WTC11 (cell line): ENCODE measurements at regions not wholly inside any gene's neighbourhood (a gene's known extent, or its start where the extent isn't known, plus 50 kb on each side); places are given as distances from the start of the nearest gene placed in this dataset.

ENCODE experiments used
- ATAC-seq: fragments of 200-7000 bp; cut with Tn5 transposase; 2 replicates; pipeline ENCODE4 v1.10.0; 2021; ENCODE audit warnings: mild to moderate bottlenecking, moderate library complexity
- CTCF ChIA-PET: fragments of 300-600 bp; sonication (Branson Sonifier 250); formaldehyde crosslinking; loops from one replicate; lab custom pipeline; 2021; ENCODE audit warnings: antibody characterized with exemption; lab: Charles Lee
- POLR2A ChIA-PET: fragments of 350-600 bp; sonication (Branson Sonifier 250); formaldehyde crosslinking; loops from one replicate; lab custom pipeline; 2021; ENCODE audit warnings: antibody characterized with exemption; lab: Charles Lee
- DNase-seq: peaks from one replicate; pipeline ENCODE4 v3.0.0; 2021; ENCODE audit warnings: low spot score
- H3K27ac Mint-ChIP-seq: 2 replicates; pipeline ENCODE4 v1.8.0; 2021; ENCODE audit warnings: mixed read lengths
- H3K27me3 Mint-ChIP-seq: 2 replicates; pipeline ENCODE4 v1.8.0; 2021; ENCODE audit warnings: low read depth, mild to moderate bottlenecking, moderate library complexity, mixed read lengths
- H3K36me3 Mint-ChIP-seq: 2 replicates; pipeline ENCODE4 v1.8.0; 2021; ENCODE audit warnings: mixed read lengths
- H3K4me1 Mint-ChIP-seq: 2 replicates; pipeline ENCODE4 v1.8.0; 2022; ENCODE audit warnings: mixed read lengths
- H3K4me3 Mint-ChIP-seq: 2 replicates; pipeline ENCODE4 v1.8.0; 2021; ENCODE audit warnings: mild to moderate bottlenecking, moderate library complexity, mixed read lengths
- H3K9me3 Mint-ChIP-seq: 2 replicates; pipeline ENCODE4 v1.8.0; 2021; ENCODE audit warnings: mixed read lengths
- CBFB ChIP-seq: sonication (generic); formaldehyde crosslinking; IDR thresholded peaks from 2 replicates; pipeline ENCODE4 v1.8.1; 2022; ENCODE audit warnings: mild to moderate bottlenecking, low read depth, missing genetic modification reagents
- E2F4 ChIP-seq: sonication (generic); formaldehyde crosslinking; IDR thresholded peaks from 2 replicates; pipeline ENCODE4 v1.8.1; 2022; ENCODE audit warnings: low read depth, mild to moderate bottlenecking, moderate library complexity, missing genetic modification reagents, borderline replicate concordance
- E2F5 ChIP-seq: sonication (generic); formaldehyde crosslinking; IDR thresholded peaks from 2 replicates; pipeline ENCODE4 v1.8.1; 2022; ENCODE audit warnings: mild to moderate bottlenecking, moderate library complexity, missing genetic modification reagents
- FOXJ3 ChIP-seq: sonication (generic); formaldehyde crosslinking; IDR thresholded peaks from 2 replicates; pipeline ENCODE4 v1.9.0; 2021; ENCODE audit warnings: missing genetic modification reagents, mild to moderate bottlenecking, borderline replicate concordance
- FOXP1 ChIP-seq: sonication (generic); formaldehyde crosslinking; IDR thresholded peaks from 2 replicates; pipeline ENCODE4 v1.8.0; 2022; ENCODE audit warnings: missing genetic modification reagents, mild to moderate bottlenecking, moderate library complexity, borderline replicate concordance
- GABPB1 ChIP-seq: sonication (generic); formaldehyde crosslinking; IDR thresholded peaks from 2 replicates; pipeline ENCODE4 v1.8.1; 2023; ENCODE audit warnings: mild to moderate bottlenecking, missing genetic modification reagents
- GRHL2 ChIP-seq: fragments of 250-450 bp; sonication (Bioruptor Pico); IDR thresholded peaks from 2 replicates; pipeline ENCODE4 v1.8.0; 2022; ENCODE audit warnings: mild to moderate bottlenecking, moderate library complexity; ENCODE audit not compliant: insufficient replicate concordance, severe bottlenecking
- GTF2I ChIP-seq: fragments of 250-450 bp; sonication (Bioruptor Pico); conservative IDR thresholded peaks from 2 replicates; pipeline ENCODE4 v1.4.0; 2021; ENCODE audit warnings: mild to moderate bottlenecking
- HMGXB4 ChIP-seq: sonication (generic); formaldehyde crosslinking; IDR thresholded peaks from 2 replicates; pipeline ENCODE4 v1.8.1; 2023; ENCODE audit warnings: mild to moderate bottlenecking, moderate library complexity, missing genetic modification reagents
- JUN ChIP-seq: sonication (generic); formaldehyde crosslinking; IDR thresholded peaks from 2 replicates; pipeline ENCODE4 v1.8.0; 2023; ENCODE audit warnings: mild to moderate bottlenecking, missing genetic modification reagents
- KAT7 ChIP-seq: sonication (generic); formaldehyde crosslinking; IDR thresholded peaks from 2 replicates; pipeline ENCODE4 v1.8.1; 2023; ENCODE audit warnings: missing genetic modification reagents, mild to moderate bottlenecking, borderline replicate concordance
- MAX ChIP-seq: sonication (generic); formaldehyde crosslinking; IDR thresholded peaks from 2 replicates; pipeline ENCODE4 v1.8.0; 2022; ENCODE audit warnings: mild to moderate bottlenecking, missing genetic modification reagents
- OVOL2 ChIP-seq: fragments of 250-450 bp; sonication (Bioruptor Pico); IDR thresholded peaks from 2 replicates; pipeline ENCODE4 v1.9.0; 2021; ENCODE audit warnings: mild to moderate bottlenecking, borderline replicate concordance
- RELA ChIP-seq: sonication (generic); formaldehyde crosslinking; IDR thresholded peaks from 2 replicates; pipeline ENCODE4 v1.8.1; 2022; ENCODE audit warnings: missing genetic modification reagents, mild to moderate bottlenecking, borderline replicate concordance
- RORB ChIP-seq: fragments of 250-450 bp; sonication (Bioruptor Pico); IDR thresholded peaks from 2 replicates; pipeline ENCODE4 v1.9.0; 2021; ENCODE audit warnings: mild to moderate bottlenecking
- SMAD4 ChIP-seq: sonication (generic); formaldehyde crosslinking; IDR thresholded peaks from 2 replicates; pipeline ENCODE4 v1.8.0; 2022; ENCODE audit warnings: mild to moderate bottlenecking, missing genetic modification reagents
- ZBTB43 ChIP-seq: sonication (generic); formaldehyde crosslinking; IDR thresholded peaks from 2 replicates; pipeline ENCODE4 v1.8.1; 2023; ENCODE audit warnings: mild to moderate bottlenecking, missing genetic modification reagents
- ZNF219 ChIP-seq: sonication (generic); formaldehyde crosslinking; IDR thresholded peaks from 2 replicates; pipeline ENCODE4 v1.8.0; 2023; ENCODE audit warnings: missing genetic modification reagents, mild to moderate bottlenecking, borderline replicate concordance
- ZNF281 ChIP-seq: sonication (generic); formaldehyde crosslinking; IDR thresholded peaks from 2 replicates; pipeline ENCODE4 v1.8.0; 2023; ENCODE audit warnings: mild to moderate bottlenecking, missing genetic modification reagents
- ZNF671 ChIP-seq: fragments of 250-450 bp; sonication (Bioruptor Pico); IDR thresholded peaks from 2 replicates; pipeline ENCODE4 v1.8.0; 2021; ENCODE audit warnings: mild to moderate bottlenecking
- TF ChIP-seq, protein P1 (sequence below): fragments of 250-450 bp; sonication (Bioruptor Pico); IDR thresholded peaks from 2 replicates; pipeline ENCODE4 v1.9.0; 2021; ENCODE audit warnings: mild to moderate bottlenecking
- TF ChIP-seq, protein P2 (sequence below): sonication (generic); formaldehyde crosslinking; IDR thresholded peaks from 2 replicates; pipeline ENCODE4 v1.8.1; 2023; ENCODE audit warnings: mild to moderate bottlenecking, missing genetic modification reagents
- TF ChIP-seq, protein P3 (sequence below): sonication (generic); formaldehyde crosslinking; IDR thresholded peaks from 2 replicates; pipeline ENCODE4 v1.8.0; 2023; ENCODE audit warnings: missing genetic modification reagents

GRCh38 chr5:71839096-71839884 is 120.2 kb downstream of the CARTPT start:
- ChIA-PET CTCF (interaction anchor here (0.8 to 2.8 kb wide), 2 partner anchors 56 to 240 kb away, joined by 3 to 8 read pairs; no protein-coding TSS in a partner anchor), POLR2A (no interaction called here)
- H3K27me3 Mint-ChIP-seq: no peaks in the 10 kb centered on the region
- peaks cover 13% of the 10 kb centered on the region for H3K4me1 Mint-ChIP-seq
- no peak overlapping the region for H3K4me3 Mint-ChIP-seq
- H3K27ac Mint-ChIP-seq: no peak overlapping the region
- DNase-seq: no peak
- no peaks in the 10 kb centered on the region for H3K36me3 Mint-ChIP-seq
- TF ChIP-seq ZBTB43 (CRISPR knock-in tag) (no peak), RELA (CRISPR knock-in tag) (no peak), JUN (CRISPR knock-in tag) (no peak), OVOL2 (CRISPR knock-in tag) (no peak), HMGXB4 (no peak), GTF2I (CRISPR knock-in tag) (no peak), MAX (CRISPR knock-in tag) (no peak), KAT7 (CRISPR knock-in tag) (no peak), FOXP1 (CRISPR knock-in tag) (no peak)
- TF ChIP-seq, protein P1, sequence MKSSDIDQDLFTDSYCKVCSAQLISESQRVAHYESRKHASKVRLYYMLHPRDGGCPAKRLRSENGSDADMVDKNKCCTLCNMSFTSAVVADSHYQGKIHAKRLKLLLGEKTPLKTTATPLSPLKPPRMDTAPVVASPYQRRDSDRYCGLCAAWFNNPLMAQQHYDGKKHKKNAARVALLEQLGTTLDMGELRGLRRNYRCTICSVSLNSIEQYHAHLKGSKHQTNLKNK: no peak
- peaks cover 16% of the 10 kb centered on the region for H3K9me3 Mint-ChIP-seq
- ATAC-seq: no peak

GRCh38 chr5:71841107-71841506 is 122.0 kb downstream of the CARTPT start:
- H3K4me3 Mint-ChIP-seq: no peak overlapping the region
- TF ChIP-seq CBFB (CRISPR knock-in tag) (no peak), E2F5 (CRISPR knock-in tag) (no peak), GABPB1 (no peak), GRHL2 (CRISPR knock-in tag) (no peak), RORB (no peak), ZNF219 (no peak), ZNF281 (CRISPR knock-in tag) (no peak), FOXJ3 (CRISPR knock-in tag) (no peak), SMAD4 (CRISPR knock-in tag) (no peak), RELA (CRISPR knock-in tag) (no peak), E2F4 (CRISPR knock-in tag) (no peak), ZNF671 (CRISPR knock-in tag) (no peak)
- TF ChIP-seq, protein P2, sequence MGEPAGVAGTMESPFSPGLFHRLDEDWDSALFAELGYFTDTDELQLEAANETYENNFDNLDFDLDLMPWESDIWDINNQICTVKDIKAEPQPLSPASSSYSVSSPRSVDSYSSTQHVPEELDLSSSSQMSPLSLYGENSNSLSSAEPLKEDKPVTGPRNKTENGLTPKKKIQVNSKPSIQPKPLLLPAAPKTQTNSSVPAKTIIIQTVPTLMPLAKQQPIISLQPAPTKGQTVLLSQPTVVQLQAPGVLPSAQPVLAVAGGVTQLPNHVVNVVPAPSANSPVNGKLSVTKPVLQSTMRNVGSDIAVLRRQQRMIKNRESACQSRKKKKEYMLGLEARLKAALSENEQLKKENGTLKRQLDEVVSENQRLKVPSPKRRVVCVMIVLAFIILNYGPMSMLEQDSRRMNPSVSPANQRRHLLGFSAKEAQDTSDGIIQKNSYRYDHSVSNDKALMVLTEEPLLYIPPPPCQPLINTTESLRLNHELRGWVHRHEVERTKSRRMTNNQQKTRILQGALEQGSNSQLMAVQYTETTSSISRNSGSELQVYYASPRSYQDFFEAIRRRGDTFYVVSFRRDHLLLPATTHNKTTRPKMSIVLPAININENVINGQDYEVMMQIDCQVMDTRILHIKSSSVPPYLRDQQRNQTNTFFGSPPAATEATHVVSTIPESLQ (CRISPR knock-in tag): no peak
- TF ChIP-seq, protein P3, sequence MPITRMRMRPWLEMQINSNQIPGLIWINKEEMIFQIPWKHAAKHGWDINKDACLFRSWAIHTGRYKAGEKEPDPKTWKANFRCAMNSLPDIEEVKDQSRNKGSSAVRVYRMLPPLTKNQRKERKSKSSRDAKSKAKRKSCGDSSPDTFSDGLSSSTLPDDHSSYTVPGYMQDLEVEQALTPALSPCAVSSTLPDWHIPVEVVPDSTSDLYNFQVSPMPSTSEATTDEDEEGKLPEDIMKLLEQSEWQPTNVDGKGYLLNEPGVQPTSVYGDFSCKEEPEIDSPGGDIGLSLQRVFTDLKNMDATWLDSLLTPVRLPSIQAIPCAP (CRISPR knock-in tag): no peak

More at GRCh38 chr5:71841107-71841506, 122.0 kb downstream of the CARTPT start:
- peaks cover 13% of the 10 kb centered on the region for H3K4me1 Mint-ChIP-seq
- H3K27me3 Mint-ChIP-seq: no peaks in the 10 kb centered on the region
- H3K36me3 Mint-ChIP-seq: no peaks in the 10 kb centered on the region
- ATAC-seq (no peak), DNase-seq (no peak)
- ChIA-PET POLR2A (no interaction called here), CTCF (no interaction called here)
- no peak overlapping the region for H3K27ac Mint-ChIP-seq
- H3K9me3 Mint-ChIP-seq: peaks cover 10% of the 10 kb centered on the region
